ENCODE measurements at regions not wholly inside any gene's neighbourhood (a gene's known extent, or its start where the extent isn't known, plus 50 kb on each side); places are given as distances from the start of the nearest gene placed in this dataset.

DNA sequence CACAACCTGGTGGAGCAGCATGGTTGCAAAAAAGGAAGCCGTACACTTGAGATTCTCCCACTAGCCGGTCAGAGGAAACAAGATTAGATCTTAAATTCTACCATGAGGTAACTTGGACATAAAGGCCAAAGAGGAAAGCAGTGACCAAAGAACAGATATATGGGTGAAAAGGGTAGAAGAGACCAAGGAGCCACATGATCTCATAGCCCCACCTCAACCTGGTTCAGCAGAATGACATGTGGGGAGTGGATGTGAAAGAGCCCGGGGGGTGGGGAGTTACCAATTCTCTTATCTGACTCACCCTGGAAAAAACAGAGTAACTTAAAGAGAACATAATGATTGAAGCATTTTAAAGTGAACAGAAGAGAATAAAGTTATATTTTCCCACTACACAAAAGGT, 683.0 kb downstream of the DSC3 start:
- WGBS (ENCODE audit: insufficient coverage, insufficient replicate concordance, low lambda C conversion rate, missing lambda C conversion rate) = 72% methylated on average over 3 of the region's 3 CpGs
- in situ Hi-C loops (cut with MboI) (no loop called here), intact Hi-C loops (cut with micrococcal nuclease; ENCODE audit: unreplicated experiment) (no loop called here)
- no peak overlapping the region for H3K9ac ChIP-seq (ENCODE audit: control insufficient read depth, insufficient read depth, low read length)
- TF ChIP-seq ATF7 (IDR thresholded peaks at IDR 0.05; ENCODE audit: low read depth) (0 out of 2 replicates have a peak, but pooled peaks have one; percentile 25), RELB (IDR thresholded peaks at IDR 0.05; ENCODE audit: low read depth) (0 out of 2 replicates have a peak, but pooled peaks have one; percentile 36), ELK1 (IDR thresholded peaks at IDR 0.05; ENCODE audit: low read depth, low read length) (no peak)
- no peaks in the 10 kb centered on the region for H3K79me2 ChIP-seq (ENCODE audit: control insufficient read depth, insufficient read depth, low read length)
- H2AFZ ChIP-seq (ENCODE audit: control insufficient read depth, low read depth, low read length) = no peak overlapping the region
- no peaks in the 10 kb centered on the region for H4K20me1 ChIP-seq (ENCODE audit: control insufficient read depth, insufficient read depth)
- no peaks in the 10 kb centered on the region for H3K36me3 ChIP-seq (ENCODE audit: control insufficient read depth in 2 of 2, insufficient read depth in 2 of 2, low read length in 1 of 2)
- no peak overlapping the region for H3K4me2 ChIP-seq (ENCODE audit: control insufficient read depth, insufficient read depth)
- H3K4me1 ChIP-seq (ENCODE audit: control insufficient read depth, insufficient read depth, low read length) = no peaks in the 10 kb centered on the region
- RAD21 ChIA-PET (ENCODE audit: unreplicated experiment) = no interaction called here
- DNase-seq (ENCODE audit: low read depth, low spot score) (no peak), FAIRE-seq (no peak), ATAC-seq (peak; percentile 55)
- H3K9me3 ChIP-seq (replicated peaks; ENCODE audit: control insufficient read depth, insufficient read depth, low read length) = no peaks in the 10 kb centered on the region
- CTCF ChIA-PET = no interaction called here
- H3K27ac ChIP-seq (ENCODE audit: control insufficient read depth, insufficient read depth) = no peak overlapping the region
- no peaks in the 10 kb centered on the region for H3K27me3 ChIP-seq (replicated peaks in 1 of 2; ENCODE audit: control insufficient read depth in 2 of 2, insufficient read depth in 2 of 2, low read length in 1 of 2)
- no peak overlapping the region for H3K4me3 ChIP-seq
- POLR2A ChIA-PET = no interaction called here
- SMC1A ChIA-PET (ENCODE audit: uncharacterized antibody, unreplicated experiment) = no interaction called here
- no TSS peak for BruUV-seq (replicated peaks)

DNA sequence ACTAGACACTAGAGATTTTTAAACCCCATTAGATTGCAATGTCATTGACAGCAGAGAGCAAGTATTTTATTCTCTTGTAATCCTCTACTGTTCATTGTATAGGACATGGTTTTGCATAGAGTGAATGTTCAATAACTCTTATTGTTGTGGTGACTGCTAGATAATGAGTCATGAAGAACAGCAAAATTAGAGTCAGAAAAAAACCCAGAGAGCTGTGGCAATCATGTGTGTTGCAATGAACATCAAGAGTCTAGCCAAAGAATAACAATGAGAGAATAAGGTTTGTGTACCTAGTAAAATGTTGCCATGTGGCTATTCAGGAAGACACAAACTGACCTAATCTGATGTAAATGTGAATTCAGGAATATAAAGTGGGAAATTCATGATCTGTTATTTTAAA, 684.0 kb downstream of the DSC3 start:
- intact Hi-C loops (cut with micrococcal nuclease; ENCODE audit: unreplicated experiment) = no loop called here
- in situ Hi-C loops (cut with MboI) = no loop called here
- Histone ChIP-seq H3K79me2 (ENCODE audit: control insufficient read depth, insufficient read depth, low read length) (no peaks in the 10 kb centered on the region), H3K4me2 (ENCODE audit: control insufficient read depth, insufficient read depth) (no peak overlapping the region), H2AFZ (ENCODE audit: control insufficient read depth, low read depth, low read length) (no peak overlapping the region), H3K9me3 (replicated peaks; ENCODE audit: control insufficient read depth, insufficient read depth, low read length) (no peaks in the 10 kb centered on the region), H3K4me3 (no peak overlapping the region), H4K20me1 (ENCODE audit: control insufficient read depth, insufficient read depth) (no peaks in the 10 kb centered on the region), H3K27me3 (replicated peaks in 1 of 2; ENCODE audit: control insufficient read depth in 2 of 2, insufficient read depth in 2 of 2, low read length in 1 of 2) (no peaks in the 10 kb centered on the region), H3K27ac (ENCODE audit: control insufficient read depth, insufficient read depth) (no peak overlapping the region), H3K36me3 (ENCODE audit: control insufficient read depth in 2 of 2, insufficient read depth in 2 of 2, low read length in 1 of 2) (no peaks in the 10 kb centered on the region), H3K4me1 (ENCODE audit: control insufficient read depth, insufficient read depth, low read length) (no peaks in the 10 kb centered on the region), H3K9ac (ENCODE audit: control insufficient read depth, insufficient read depth, low read length) (no peak overlapping the region)
- ChIA-PET SMC1A (ENCODE audit: uncharacterized antibody, unreplicated experiment) (interaction anchor here (1.3 kb wide), 2 partner anchors 13 to 128 kb away, joined by 3 to 4 read pairs; no protein-coding TSS in a partner anchor), POLR2A (no interaction called here), CTCF (interaction anchor here (0.9 to 1.2 kb wide), 2 partner anchors 9 to 303 kb away, joined by 3 read pairs; no protein-coding TSS in a partner anchor), RAD21 (ENCODE audit: unreplicated experiment) (interaction anchor here (0.6 to 0.9 kb wide), 2 partner anchors 10 to 115 kb away, joined by 3 read pairs; no protein-coding TSS in a partner anchor)
- BruUV-seq (replicated peaks) = no TSS peak
- DNase-seq (ENCODE audit: low read depth, low spot score) (no peak), FAIRE-seq (no peak), ATAC-seq (peak; percentile 23)
- TF ChIP-seq CEBPB (IDR thresholded peaks at IDR 0.05; ENCODE audit: borderline replicate concordance in 1 of 2, low read depth in 2 of 2, low read length in 2 of 2) = no peak
- TF ChIP-seq ELK1 (IDR thresholded peaks at IDR 0.05; ENCODE audit: low read depth, low read length) = no peak
- TF ChIP-seq, protein P1, sequence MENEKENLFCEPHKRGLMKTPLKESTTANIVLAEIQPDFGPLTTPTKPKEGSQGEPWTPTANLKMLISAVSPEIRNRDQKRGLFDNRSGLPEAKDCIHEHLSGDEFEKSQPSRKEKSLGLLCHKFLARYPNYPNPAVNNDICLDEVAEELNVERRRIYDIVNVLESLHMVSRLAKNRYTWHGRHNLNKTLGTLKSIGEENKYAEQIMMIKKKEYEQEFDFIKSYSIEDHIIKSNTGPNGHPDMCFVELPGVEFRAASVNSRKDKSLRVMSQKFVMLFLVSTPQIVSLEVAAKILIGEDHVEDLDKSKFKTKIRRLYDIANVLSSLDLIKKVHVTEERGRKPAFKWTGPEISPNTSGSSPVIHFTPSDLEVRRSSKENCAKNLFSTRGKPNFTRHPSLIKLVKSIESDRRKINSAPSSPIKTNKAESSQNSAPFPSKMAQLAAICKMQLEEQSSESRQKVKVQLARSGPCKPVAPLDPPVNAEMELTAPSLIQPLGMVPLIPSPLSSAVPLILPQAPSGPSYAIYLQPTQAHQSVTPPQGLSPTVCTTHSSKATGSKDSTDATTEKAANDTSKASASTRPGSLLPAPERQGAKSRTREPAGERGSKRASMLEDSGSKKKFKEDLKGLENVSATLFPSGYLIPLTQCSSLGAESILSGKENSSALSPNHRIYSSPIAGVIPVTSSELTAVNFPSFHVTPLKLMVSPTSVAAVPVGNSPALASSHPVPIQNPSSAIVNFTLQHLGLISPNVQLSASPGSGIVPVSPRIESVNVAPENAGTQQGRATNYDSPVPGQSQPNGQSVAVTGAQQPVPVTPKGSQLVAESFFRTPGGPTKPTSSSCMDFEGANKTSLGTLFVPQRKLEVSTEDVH (IDR thresholded peaks at IDR 0.05; ENCODE audit: low read depth, partially characterized antibody) = no peak
- TF ChIP-seq MYC (IDR thresholded peaks at IDR 0.05; ENCODE audit: insufficient read depth, insufficient read length, insufficient replicate concordance, low read length, severe bottlenecking) = no peak
- no peak for TF ChIP-seq EED (IDR thresholded peaks at IDR 0.05; ENCODE audit: low read depth)
